SU-DHL-6 (cell line): ENCODE measurements at regions not wholly inside any gene's neighbourhood (a gene's known extent, or its start where the extent isn't known, plus 50 kb on each side); places are given as distances from the start of the nearest gene placed in this dataset.

Source experiments
- CTCF ChIP-seq: fragments of 200-600 bp; sonication (generic); IDR thresholded peaks from one replicate; pipeline ENCODE4 v1.5.1; 2017; ENCODE audit warnings: antibody characterized with exemption, mild to moderate bottlenecking, low read length, moderate library complexity; ENCODE audit not compliant: insufficient read depth, poor library complexity, severe bottlenecking
- EZH2phosphoT487 ChIP-seq: fragments of 200-600 bp; sonication (generic), shearing (Covaris generic); conservative IDR thresholded peaks from 2 replicates; pipeline ENCODE4 v1.6.1; 2018; ENCODE audit warnings: mild to moderate bottlenecking, antibody characterized with exemption, low read length, moderate library complexity, mixed read lengths

GRCh38 chr15:96771035-96771434, 440.5 kb downstream of the NR2F2 start:
- TF ChIP-seq CTCF (no peak), EZH2phosphoT487 (no peak)
